ENCODE measurements at regions not wholly inside any gene's neighbourhood (a gene's known extent, or its start where the extent isn't known, plus 50 kb on each side); places are given as distances from the start of the nearest gene placed in this dataset.

- DNase-seq = no peak
These were observed 53.0 kb downstream of the RASSF10 start for GRCh38 chr11:13062115-13062514.

- no peak for DNase-seq
These were observed 55.5 kb downstream of the RASSF10 start for GRCh38 chr11:13064593-13064992.

GRCh38 chr11:13065200-13065787 lies 56.2 kb downstream of the RASSF10 start:
- no peak for DNase-seq

GRCh38 chr11:13068211-13068610 lies 59.1 kb downstream of the RASSF10 start:
- no peak for DNase-seq

GRCh38 chr11:13073119-13073981 lies 64.2 kb downstream of the RASSF10 start:
- no peak for DNase-seq

GRCh38 chr11:13074714-13075464 lies 65.8 kb downstream of the RASSF10 start:
- DNase-seq = no peak

GRCh38 chr11:13076961-13077360 lies 67.8 kb downstream of the RASSF10 start:
- no peak for DNase-seq

GRCh38 chr11:13080861-13081260 lies 71.7 kb downstream of the RASSF10 start:
- DNase-seq = no peak

GRCh38 chr11:13082588-13082987 lies 73.5 kb downstream of the RASSF10 start:
- DNase-seq = no peak

- no peak for DNase-seq
These were observed 81.2 kb downstream of the RASSF10 start for GRCh38 chr11:13090228-13090708.

GRCh38 chr11:13091373-13091772 lies 82.3 kb downstream of the RASSF10 start:
- DNase-seq = no peak

GRCh38 chr11:13091804-13092203 lies 82.7 kb downstream of the RASSF10 start:
- no peak for DNase-seq

GRCh38 chr11:13094930-13095687 lies 86.0 kb downstream of the RASSF10 start:
- DNase-seq = no peak

- DNase-seq = peak in 38 of 51 donors; percentile 8 to 80 (median 46)
These were observed 88.9 kb downstream of the RASSF10 start for GRCh38 chr11:13098063-13098462.

- no peak for DNase-seq
These were observed 89.6 kb downstream of the RASSF10 start for GRCh38 chr11:13098616-13099289.

- DNase-seq = peak in 5 of 51 donors; percentile 2 to 25 (median 11)
These were observed 92.8 kb downstream of the RASSF10 start for GRCh38 chr11:13101644-13102512.

- DNase-seq = no peak
These were observed 93.4 kb downstream of the RASSF10 start for GRCh38 chr11:13102513-13102840.

- DNase-seq = no peak
These were observed 93.9 kb downstream of the RASSF10 start for GRCh38 chr11:13102865-13103539.

- no peak for DNase-seq
These were observed 94.9 kb downstream of the RASSF10 start for GRCh38 chr11:13103962-13104554.

All from hypothalamus (tissue), 51 donors.